ENCODE measurements at regions not wholly inside any gene's neighbourhood (a gene's known extent, or its start where the extent isn't known, plus 50 kb on each side); places are given as distances from the start of the nearest gene placed in this dataset.

DNA sequence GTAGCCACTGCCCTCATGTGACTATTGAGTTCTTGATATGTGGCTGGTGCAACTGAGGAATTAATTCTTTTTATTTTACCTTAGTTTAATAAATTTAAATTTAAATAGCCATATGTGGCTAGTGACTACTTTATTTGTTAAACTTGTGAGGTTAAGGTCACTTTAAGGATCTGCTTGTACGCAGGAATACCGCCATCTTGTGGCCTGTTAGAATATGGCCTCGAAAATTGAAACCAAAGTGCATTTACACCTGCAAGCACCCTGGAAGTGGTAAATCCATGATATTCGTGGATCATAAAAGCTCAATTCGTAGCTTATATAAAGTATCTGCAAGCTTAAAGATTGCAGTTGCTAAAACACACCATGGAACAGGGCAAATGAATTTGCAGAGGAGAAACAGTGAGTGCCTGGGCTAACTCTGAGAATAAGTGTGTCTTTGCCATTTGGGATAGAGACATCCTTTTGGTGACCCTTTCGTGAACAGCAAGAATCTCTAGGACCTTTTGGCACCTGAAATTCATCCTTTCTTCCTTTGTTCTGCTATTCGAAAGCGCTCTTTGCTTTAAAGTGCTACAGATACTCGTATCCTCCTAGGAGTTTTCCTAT lies 59.9 kb upstream of the REG3A start:
- Histone ChIP-seq H3K4ac (ENCODE audit: low read depth, low read length) (no peak overlapping the region), H3K4me3 (ENCODE audit: low read depth, low read length) (no peak overlapping the region)

DNA sequence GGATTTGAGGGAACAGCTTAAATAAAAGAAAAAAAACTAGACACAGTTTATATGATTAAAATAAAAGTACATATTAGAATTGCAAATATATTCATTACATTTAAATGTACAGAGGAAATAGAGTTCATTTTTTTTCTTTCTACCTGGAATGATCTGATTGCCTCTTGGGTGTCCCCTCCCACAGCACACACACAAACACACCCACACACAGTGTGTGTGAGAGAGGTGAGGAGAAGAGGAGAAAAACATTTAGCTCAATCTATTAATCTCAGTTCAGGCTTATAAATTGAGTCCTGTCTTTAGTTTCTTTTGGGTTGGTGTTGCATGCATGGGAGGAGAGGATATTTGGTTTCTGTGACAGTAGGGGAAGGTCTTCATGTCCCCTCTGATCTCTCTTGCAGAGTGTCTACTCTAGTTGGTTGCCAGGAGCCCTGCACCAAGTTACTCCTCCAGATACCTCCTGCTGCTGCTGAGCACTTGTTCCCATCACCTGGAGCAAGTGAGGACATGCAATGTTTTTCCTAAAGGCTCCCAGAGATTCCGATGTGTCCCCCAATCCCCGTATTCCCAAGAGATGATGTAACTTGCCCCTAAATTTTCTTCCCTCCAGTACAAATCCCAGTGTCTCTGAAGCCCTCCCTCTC lies 50.8 kb upstream of the REG3A start:
- no CpG with 5 or more reads among the region's 2 CpGs for WGBS (ENCODE audit: extremely low coverage, insufficient coverage, insufficient read length)
- Histone ChIP-seq H4K8ac (ENCODE audit: low read depth, low read length) (no peak overlapping the region), H3K18ac (ENCODE audit: low read length) (no peak overlapping the region), H3K9ac (ENCODE audit: low read length) (no peak overlapping the region), H3K23ac (ENCODE audit: low read length) (no peak overlapping the region), H3K14ac (ENCODE audit: low read length) (no peak overlapping the region), H3K4me1 (ENCODE audit: control insufficient read depth in 1 of 2, insufficient read depth in 2 of 2, low read length in 2 of 2) (no peaks in the 10 kb centered on the region), H3K4me2 (ENCODE audit: low read length) (no peak overlapping the region), H2BK5ac (ENCODE audit: low read depth, low read length, poor library complexity) (no peak overlapping the region), H3K9me3 (ENCODE audit: insufficient read depth, low read depth, low read length) (no peaks in the 10 kb centered on the region), H3K27ac (ENCODE audit: low read depth, low read length) (no peak overlapping the region), H3K79me2 (ENCODE audit: control insufficient read depth, insufficient read depth, low read length, poor library complexity) (no peaks in the 10 kb centered on the region), H2BK12ac (ENCODE audit: low read length) (no peak overlapping the region), H2AK5ac (ENCODE audit: low read length) (no peak overlapping the region), H3K4me3 (ENCODE audit: low read depth, low read length) (no peak overlapping the region), H4K91ac (ENCODE audit: low read depth, low read length) (no peak overlapping the region), H2AFZ (ENCODE audit: insufficient read depth, low read length, poor library complexity) (no peak overlapping the region), H3K36me3 (ENCODE audit: control insufficient read depth in 1 of 2, insufficient read depth in 2 of 2, low read length in 2 of 2) (no peaks in the 10 kb centered on the region), H3K79me1 (ENCODE audit: low read length) (no peaks in the 10 kb centered on the region), H2BK120ac (ENCODE audit: insufficient read depth, low read length, poor library complexity) (no peak overlapping the region), H4K12ac (ENCODE audit: low read depth, low read length) (no peak overlapping the region), H3K27me3 (ENCODE audit: insufficient read depth, low read length) (no peaks in the 10 kb centered on the region), H3K4ac (ENCODE audit: low read depth, low read length) (no peak overlapping the region)
- no peak for DNase-seq

More for the DNA sequence above, 59.9 kb upstream of the REG3A start:
- Histone ChIP-seq H3K4me2 (ENCODE audit: low read length) (no peak overlapping the region), H2AFZ (ENCODE audit: insufficient read depth, low read length, poor library complexity) (no peak overlapping the region), H3K14ac (ENCODE audit: low read length) (no peak overlapping the region), H2BK120ac (ENCODE audit: insufficient read depth, low read length, poor library complexity) (no peak overlapping the region), H3K9me3 (ENCODE audit: insufficient read depth, low read depth, low read length) (no peaks in the 10 kb centered on the region), H3K36me3 (ENCODE audit: control insufficient read depth in 1 of 2, insufficient read depth in 2 of 2, low read length in 2 of 2) (no peaks in the 10 kb centered on the region), H2AK5ac (ENCODE audit: low read length) (no peak overlapping the region), H3K79me1 (ENCODE audit: low read length) (no peaks in the 10 kb centered on the region), H3K18ac (ENCODE audit: low read length) (no peak overlapping the region), H3K27ac (ENCODE audit: low read depth, low read length) (no peak overlapping the region), H3K23ac (ENCODE audit: low read length) (no peak overlapping the region), H3K9ac (ENCODE audit: low read length) (no peak overlapping the region), H2BK12ac (ENCODE audit: low read length) (no peak overlapping the region), H4K8ac (ENCODE audit: low read depth, low read length) (no peak overlapping the region), H3K4me1 (ENCODE audit: control insufficient read depth in 1 of 2, insufficient read depth in 2 of 2, low read length in 2 of 2) (no peaks in the 10 kb centered on the region), H4K12ac (ENCODE audit: low read depth, low read length) (no peak overlapping the region), H2BK5ac (ENCODE audit: low read depth, low read length, poor library complexity) (no peak overlapping the region), H3K79me2 (ENCODE audit: control insufficient read depth, insufficient read depth, low read length, poor library complexity) (no peaks in the 10 kb centered on the region), H4K91ac (ENCODE audit: low read depth, low read length) (no peak overlapping the region), H3K27me3 (ENCODE audit: insufficient read depth, low read length) (no peaks in the 10 kb centered on the region)
- no CpG with 5 or more reads among the region's 9 CpGs for WGBS (ENCODE audit: extremely low coverage, insufficient coverage, insufficient read length)
- peak; percentile 8 to 72 for DNase-seq

Data from trophoblast cell (in vitro differentiated cells and primary cell).